ENCODE measurements at regions not wholly inside any gene's neighbourhood (a gene's known extent, or its start where the extent isn't known, plus 50 kb on each side); places are given as distances from the start of the nearest gene placed in this dataset.

- DNase-seq (no peak), ATAC-seq (ENCODE audit: poor library complexity) (no peak)
- no peak overlapping the region for H3K27ac ChIP-seq (ENCODE audit: low read depth in 1 of 2, low read length in 2 of 2)
- no peak overlapping the region for H3K4me3 ChIP-seq (ENCODE audit: low read length)
- H3K4me1 Mint-ChIP-seq (ENCODE audit: low read depth) = no peaks in the 10 kb centered on the region
- H3K27me3 Mint-ChIP-seq = no peaks in the 10 kb centered on the region
- H3K27me3 ChIP-seq (ENCODE audit: control insufficient read depth in 1 of 2, insufficient read depth in 2 of 2, low read length in 2 of 2) = no peaks in the 10 kb centered on the region
- no peaks in the 10 kb centered on the region for H3K4me1 ChIP-seq (ENCODE audit: insufficient read depth, low read length)
- intact Hi-C loops (cut with DNase I, micrococcal nuclease) = no loop called here
- TF ChIP-seq CTCF (IDR thresholded peaks at IDR 0.05) = no peak
- CTCF ChIA-PET = no interaction called here
- peaks cover 7% of the 10 kb centered on the region for H3K9me3 Mint-ChIP-seq
- H3K36me3 Mint-ChIP-seq (ENCODE audit: low read depth) = no peaks in the 10 kb centered on the region
- no peak overlapping the region for H3K27ac Mint-ChIP-seq
- peaks cover 0 to 8% of the 10 kb centered on the region in 2 experiments for H3K9me3 ChIP-seq (ENCODE audit: control insufficient read depth in 1 of 2, insufficient read depth in 1 of 2, low read length in 2 of 2)
- H3K36me3 ChIP-seq (ENCODE audit: insufficient read depth, low read length) = no peaks in the 10 kb centered on the region
- POLR2A ChIA-PET = no interaction called here
- no peak overlapping the region for H3K4me3 Mint-ChIP-seq
Observed at GRCh38 chr12:73158341-73158740, 886.2 kb downstream of the TRHDE start.

DNA sequence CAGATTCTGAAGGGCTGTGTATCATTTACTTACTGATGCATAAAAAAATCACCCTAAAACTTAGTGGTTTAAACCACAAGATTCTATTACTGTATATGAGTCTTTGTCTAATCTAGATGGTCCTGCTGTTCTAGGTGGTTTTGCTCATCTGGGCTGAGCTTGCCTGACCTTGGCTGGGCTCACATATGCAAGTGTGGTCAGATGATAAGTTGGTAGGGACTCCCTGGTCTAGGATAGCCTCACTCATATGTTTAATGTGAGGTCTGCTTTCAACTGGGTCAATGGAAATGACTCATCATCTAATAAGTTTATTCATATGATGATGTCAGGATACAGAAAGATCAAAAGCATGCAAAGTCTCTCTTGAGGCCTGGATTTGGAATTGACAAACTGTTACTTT, 887.8 kb downstream of the TRHDE start:
- Histone ChIP-seq H3K27ac (ENCODE audit: low read depth in 1 of 2, low read length in 2 of 2) (no peak overlapping the region), H3K36me3 (ENCODE audit: insufficient read depth, low read length) (no peaks in the 10 kb centered on the region), H3K4me3 (ENCODE audit: low read length) (no peak overlapping the region), H3K27me3 (ENCODE audit: control insufficient read depth in 1 of 2, insufficient read depth in 2 of 2, low read length in 2 of 2) (no peaks in the 10 kb centered on the region), H3K9me3 (ENCODE audit: control insufficient read depth in 1 of 2, insufficient read depth in 1 of 2, low read length in 2 of 2) (peaks cover 0 to 12% of the 10 kb centered on the region in 2 experiments), H3K4me1 (ENCODE audit: insufficient read depth, low read length) (no peaks in the 10 kb centered on the region)
- no peaks in the 10 kb centered on the region for H3K27me3 Mint-ChIP-seq
- no peaks in the 10 kb centered on the region for H3K36me3 Mint-ChIP-seq (ENCODE audit: low read depth)
- no peak for DNase-seq
- intact Hi-C loops (cut with DNase I, micrococcal nuclease) = no loop called here
- TF ChIP-seq CTCF (IDR thresholded peaks at IDR 0.05) = no peak
- no peak overlapping the region for H3K4me3 Mint-ChIP-seq
- ChIA-PET POLR2A (no interaction called here), CTCF (no interaction called here)
- ATAC-seq (ENCODE audit: poor library complexity) = no peak
- H3K27ac Mint-ChIP-seq = no peak overlapping the region
- H3K4me1 Mint-ChIP-seq (ENCODE audit: low read depth) = no peaks in the 10 kb centered on the region
- peaks cover 7% of the 10 kb centered on the region for H3K9me3 Mint-ChIP-seq

DNA sequence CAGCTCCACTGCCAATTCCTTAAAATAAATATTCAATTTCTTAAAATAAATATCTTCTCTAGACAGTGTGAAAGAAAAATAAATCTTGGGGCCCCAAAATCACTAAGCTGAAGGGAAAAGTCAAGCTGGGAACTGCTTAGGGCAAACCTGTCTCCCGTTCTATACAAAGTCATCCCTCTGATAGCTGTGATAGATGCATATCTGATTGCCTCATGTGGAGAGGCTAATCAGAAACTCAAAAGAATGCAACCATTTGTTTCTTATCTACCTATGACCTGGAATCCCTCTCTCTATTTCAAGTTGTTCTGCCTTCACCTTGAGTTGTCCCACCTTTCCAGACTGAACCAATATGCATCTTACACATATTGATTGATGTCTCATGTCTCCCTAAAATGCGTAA, 889.8 kb downstream of the TRHDE start:
- H3K4me1 Mint-ChIP-seq (ENCODE audit: low read depth) = no peaks in the 10 kb centered on the region
- ChIA-PET CTCF (no interaction called here), POLR2A (no interaction called here)
- intact Hi-C loops (cut with DNase I, micrococcal nuclease) = no loop called here
- H3K36me3 Mint-ChIP-seq (ENCODE audit: low read depth) = no peaks in the 10 kb centered on the region
- Histone ChIP-seq H3K36me3 (ENCODE audit: insufficient read depth, low read length) (no peaks in the 10 kb centered on the region), H3K9me3 (ENCODE audit: control insufficient read depth in 1 of 2, insufficient read depth in 1 of 2, low read length in 2 of 2) (peaks cover 0 to 12% of the 10 kb centered on the region in 2 experiments), H3K27ac (ENCODE audit: low read depth in 1 of 2, low read length in 2 of 2) (no peak overlapping the region), H3K27me3 (ENCODE audit: control insufficient read depth in 1 of 2, insufficient read depth in 2 of 2, low read length in 2 of 2) (no peaks in the 10 kb centered on the region), H3K4me1 (ENCODE audit: insufficient read depth, low read length) (no peaks in the 10 kb centered on the region), H3K4me3 (ENCODE audit: low read length) (no peak overlapping the region)
- ATAC-seq (ENCODE audit: poor library complexity) = no peak
- no peak overlapping the region for H3K4me3 Mint-ChIP-seq
- DNase-seq = no peak
- peaks cover 7% of the 10 kb centered on the region for H3K9me3 Mint-ChIP-seq
- no peaks in the 10 kb centered on the region for H3K27me3 Mint-ChIP-seq
- no peak for TF ChIP-seq CTCF (IDR thresholded peaks at IDR 0.05)
- no peak overlapping the region for H3K27ac Mint-ChIP-seq
